CD4-positive, alpha-beta memory T cell (primary cell): ENCODE measurements at regions not wholly inside any gene's neighbourhood (a gene's known extent, or its start where the extent isn't known, plus 50 kb on each side); places are given as distances from the start of the nearest gene placed in this dataset.

Experiments
- CTCF ChIA-PET: fragments of 350-600 bp; sonication (Branson Sonifier 250); formaldehyde crosslinking; loops from one replicate; lab custom pipeline; 2021; ENCODE audit warnings: inconsistent platforms; ENCODE audit not compliant: partially characterized antibody; lab: Charles Lee
- POLR2A ChIA-PET: fragments of 350-600 bp; sonication (Branson Sonifier 250); formaldehyde crosslinking; loops from one replicate; lab custom pipeline; 2021; ENCODE audit not compliant: partially characterized antibody; lab: Charles Lee
- DNase-seq, 5 donors: peaks; one replicate each; pipeline versions ENCODE4 v3.0.0 to v3.0.0-alpha.2; 2020 to 2022; ENCODE audit warnings: mixed read lengths in 1 of 5
- H3K27ac ChIP-seq: one replicate; pipeline ENCODE4 v1.7.0; 2013; ENCODE audit warnings: low read depth, low read length
- H3K27me3 ChIP-seq: 2 replicates; pipeline ENCODE4 v1.7.0; 2013; ENCODE audit warnings: mild to moderate bottlenecking, low read length, moderate library complexity; ENCODE audit not compliant: insufficient read depth
- H3K36me3 ChIP-seq: 2 replicates; pipeline ENCODE4 v1.7.0; 2013; ENCODE audit warnings: mild to moderate bottlenecking, low read length, moderate library complexity; ENCODE audit not compliant: insufficient read depth
- H3K4me1 ChIP-seq: 2 replicates; pipeline ENCODE4 v1.7.0; 2013; ENCODE audit warnings: mild to moderate bottlenecking, low read length, moderate library complexity; ENCODE audit not compliant: insufficient read depth
- H3K4me3 ChIP-seq, 2 donors: one replicate each; pipeline ENCODE4 v1.7.0; 2013; ENCODE audit warnings: low read length in 2 of 2, mild to moderate bottlenecking in 1 of 2
- H3K9me3 ChIP-seq, 2 donors: one replicate each; pipeline ENCODE4 v1.7.0; 2013; ENCODE audit warnings: low read length in 2 of 2, control low read depth in 1 of 2; ENCODE audit not compliant: control insufficient read depth in 1 of 2
- H3K27ac Mint-ChIP-seq, 7 donors: one replicate each; pipeline ENCODE4 v1.8.0; 2020 to 2021; ENCODE audit warnings: mixed read lengths in 7 of 7, mild to moderate bottlenecking in 6 of 7, inconsistent platforms in 3 of 7, moderate library complexity in 3 of 7
- H3K27me3 Mint-ChIP-seq, 2 donors: one replicate each; pipeline ENCODE4 v1.8.0; 2020 to 2021; ENCODE audit warnings: mixed read lengths in 2 of 2
- H3K36me3 Mint-ChIP-seq, 2 donors: one replicate each; pipeline ENCODE4 v1.8.0; 2020 to 2021; ENCODE audit warnings: mixed read lengths in 2 of 2, inconsistent platforms in 1 of 2, mild to moderate bottlenecking in 1 of 2
- H3K4me1 Mint-ChIP-seq, 4 donors: one replicate each; pipeline ENCODE4 v1.8.0; 2020 to 2021; ENCODE audit warnings: mixed read lengths in 4 of 4, mild to moderate bottlenecking in 1 of 4
- H3K4me3 Mint-ChIP-seq, 8 donors: one replicate each; pipeline ENCODE4 v1.8.0; 2020 to 2021; ENCODE audit warnings: mixed read lengths in 8 of 8, mild to moderate bottlenecking in 7 of 8, moderate library complexity in 6 of 8, inconsistent platforms in 3 of 8
- H3K9me3 Mint-ChIP-seq, 8 donors: one replicate each; pipeline ENCODE4 v1.8.0; 2020 to 2021; ENCODE audit warnings: mixed read lengths in 8 of 8, mild to moderate bottlenecking in 5 of 8, inconsistent platforms in 3 of 8, moderate library complexity in 1 of 8
- intact Hi-C: fragments of 100-400 bp; cut with micrococcal nuclease; formaldehyde crosslinking; loops from one replicate; pipeline ENCODE4 v1.15.1; 2023

DNA sequence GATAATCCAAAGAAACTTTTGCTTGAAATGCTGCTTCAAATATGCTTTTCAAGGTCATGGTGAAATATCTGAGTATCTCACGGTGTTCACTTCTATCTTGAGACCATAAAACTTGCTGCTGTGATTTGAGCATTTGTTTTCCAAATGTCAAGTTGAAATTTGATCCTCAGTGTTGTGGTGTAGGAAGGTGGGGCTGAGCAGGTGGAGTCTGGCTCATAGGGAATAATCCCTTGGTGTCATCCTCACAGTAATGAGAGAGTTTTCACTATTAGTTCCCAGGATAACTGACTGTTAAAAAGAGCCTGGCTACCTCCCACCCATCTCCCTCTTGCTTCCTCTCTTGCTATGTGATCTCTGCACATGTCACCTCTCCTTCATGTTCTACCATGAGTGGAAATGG is 858.0 kb upstream of the SLITRK5 start:
- CTCF ChIA-PET, result no interaction called here
- intact Hi-C loops, result no loop called here
- Mint-ChIP-seq H3K4me3 (no peak overlapping the region), H3K9me3 (peaks cover 0 to 5% (median 0%) of the 10 kb centered on the region in 8 donors), H3K27ac (no peak overlapping the region), H3K27me3 (no peaks in the 10 kb centered on the region), H3K36me3 (no peaks in the 10 kb centered on the region), H3K4me1 (no peaks in the 10 kb centered on the region)
- H3K9me3 ChIP-seq, result no peaks in the 10 kb centered on the region
- no peak overlapping the region for H3K27ac ChIP-seq
- no peak for DNase-seq
- no peaks in the 10 kb centered on the region for H3K4me1 ChIP-seq
- POLR2A ChIA-PET, result no interaction called here
- H3K36me3 ChIP-seq, result no peaks in the 10 kb centered on the region
- no peak overlapping the region for H3K4me3 ChIP-seq
- no peaks in the 10 kb centered on the region for H3K27me3 ChIP-seq

DNA sequence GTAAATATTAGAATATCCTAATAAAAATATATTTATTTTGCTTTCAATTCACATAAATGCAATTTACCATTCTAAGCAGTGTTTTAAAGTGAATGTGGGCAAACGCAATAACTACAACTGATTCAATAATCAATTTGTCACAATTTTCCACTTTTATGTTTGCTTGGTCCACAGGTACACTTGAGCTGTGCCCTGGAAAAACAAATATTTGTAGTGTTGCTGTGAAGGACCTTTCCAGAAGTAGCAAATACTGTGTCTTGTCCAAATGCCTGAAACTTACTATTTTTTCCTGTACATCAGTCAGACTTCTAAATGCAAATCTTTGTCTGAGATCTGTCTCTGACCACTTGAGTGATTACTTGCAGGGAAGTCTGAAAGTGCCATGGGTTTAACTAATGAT is 845.8 kb upstream of the SLITRK5 start:
- DNase-seq, result no peak
- H3K4me1 Mint-ChIP-seq, result no peaks in the 10 kb centered on the region
- H3K9me3 Mint-ChIP-seq, result peaks cover 0 to 13% (median 9%) of the 10 kb centered on the region in 8 donors
- H3K27ac Mint-ChIP-seq, result no peak overlapping the region
- CTCF ChIA-PET, result no interaction called here
- intact Hi-C loops, result no loop called here
- POLR2A ChIA-PET, result no interaction called here
- Histone ChIP-seq H3K4me1 (no peaks in the 10 kb centered on the region), H3K27me3 (no peaks in the 10 kb centered on the region), H3K4me3 (no peak overlapping the region), H3K27ac (no peak overlapping the region), H3K36me3 (no peaks in the 10 kb centered on the region), H3K9me3 (no peaks in the 10 kb centered on the region)
- no peaks in the 10 kb centered on the region for H3K36me3 Mint-ChIP-seq
- H3K27me3 Mint-ChIP-seq, result no peaks in the 10 kb centered on the region
- H3K4me3 Mint-ChIP-seq, result no peak overlapping the region

DNA sequence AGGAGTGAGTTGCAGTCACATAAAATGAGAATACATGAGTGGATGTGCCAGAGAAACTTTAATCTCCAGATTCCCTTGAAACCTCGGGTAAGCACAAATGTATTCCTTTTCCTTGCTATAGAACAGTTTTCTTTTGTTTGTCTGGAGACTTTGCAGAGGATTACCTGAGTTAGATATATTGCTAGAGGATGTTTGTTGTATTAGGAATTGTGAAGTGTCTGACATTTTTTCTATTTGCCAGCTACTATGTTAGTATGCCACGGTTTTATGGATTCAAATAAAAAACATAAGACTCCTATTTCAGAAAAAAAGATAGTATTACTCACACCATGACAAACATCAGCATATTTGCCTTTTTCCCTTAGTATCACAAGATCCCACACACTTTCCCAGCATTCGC is 844.9 kb upstream of the SLITRK5 start:
- no peak overlapping the region for H3K4me3 Mint-ChIP-seq
- H3K27me3 Mint-ChIP-seq, result no peaks in the 10 kb centered on the region
- intact Hi-C loops, result no loop called here
- no peaks in the 10 kb centered on the region for H3K36me3 ChIP-seq
- DNase-seq, result no peak
- ChIA-PET CTCF (no interaction called here), POLR2A (no interaction called here)
- H3K27me3 ChIP-seq, result no peaks in the 10 kb centered on the region
- no peaks in the 10 kb centered on the region for H3K36me3 Mint-ChIP-seq
- no peak overlapping the region for H3K27ac ChIP-seq
- no peaks in the 10 kb centered on the region for H3K4me1 Mint-ChIP-seq
- H3K4me1 ChIP-seq, result no peaks in the 10 kb centered on the region
- peaks cover 0 to 13% (median 5%) of the 10 kb centered on the region in 8 donors for H3K9me3 Mint-ChIP-seq
- H3K9me3 ChIP-seq, result no peaks in the 10 kb centered on the region
- no peak overlapping the region for H3K27ac Mint-ChIP-seq
- no peak overlapping the region for H3K4me3 ChIP-seq

DNA sequence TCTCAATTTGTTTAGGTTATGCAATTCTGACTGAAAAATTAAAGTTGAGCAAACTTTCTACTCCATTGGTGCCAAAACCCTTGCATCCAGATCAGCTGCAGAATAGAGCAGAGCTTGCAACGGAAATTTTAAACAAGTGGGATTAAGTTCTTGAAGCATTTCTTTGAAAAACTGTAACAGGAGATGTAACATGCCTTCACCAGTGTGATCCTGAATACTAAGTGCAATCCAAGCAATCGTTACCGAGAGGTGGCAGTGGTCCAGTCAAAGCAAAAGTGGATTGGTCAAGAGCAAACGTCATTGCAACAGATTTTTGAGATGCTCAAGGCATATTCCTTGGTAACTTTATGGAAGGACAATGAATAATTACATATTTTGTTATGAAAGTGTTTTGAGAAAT is 841.1 kb upstream of the SLITRK5 start:
- no peak for DNase-seq
- H3K27ac Mint-ChIP-seq, result no peak overlapping the region
- no peak overlapping the region for H3K27ac ChIP-seq
- H3K36me3 ChIP-seq, result no peaks in the 10 kb centered on the region
- intact Hi-C loops, result no loop called here
- no peaks in the 10 kb centered on the region for H3K9me3 ChIP-seq
- no peaks in the 10 kb centered on the region for H3K36me3 Mint-ChIP-seq
- no peaks in the 10 kb centered on the region for H3K4me1 Mint-ChIP-seq
- no peaks in the 10 kb centered on the region for H3K27me3 ChIP-seq
- ChIA-PET CTCF (no interaction called here), POLR2A (no interaction called here)
- H3K4me3 ChIP-seq, result no peak overlapping the region
- H3K4me3 Mint-ChIP-seq, result no peak overlapping the region
- no peaks in the 10 kb centered on the region for H3K27me3 Mint-ChIP-seq
- H3K9me3 Mint-ChIP-seq, result peaks cover 0 to 11% (median 8%) of the 10 kb centered on the region in 8 donors
- no peaks in the 10 kb centered on the region for H3K4me1 ChIP-seq

DNA sequence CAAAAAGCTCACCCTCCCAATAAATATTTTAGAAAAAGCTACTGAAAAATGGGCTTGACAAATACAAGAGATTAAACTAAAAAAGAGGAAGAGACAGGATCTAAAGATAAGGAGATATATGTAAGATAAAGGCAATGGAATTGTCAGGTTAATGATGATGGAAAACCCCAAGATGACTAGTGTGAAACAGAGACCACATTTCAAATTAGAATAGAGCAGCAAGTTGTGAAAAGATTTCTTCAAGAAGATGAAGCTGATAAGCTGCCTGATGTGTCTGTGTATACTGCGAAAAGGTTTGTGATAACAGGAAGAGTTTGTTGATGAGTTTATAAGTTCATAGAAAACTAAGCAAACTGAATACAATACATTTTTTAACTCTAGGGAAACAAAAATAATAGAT is 840.1 kb upstream of the SLITRK5 start:
- Histone ChIP-seq H3K4me1 (no peaks in the 10 kb centered on the region), H3K36me3 (no peaks in the 10 kb centered on the region), H3K27ac (no peak overlapping the region), H3K9me3 (no peaks in the 10 kb centered on the region), H3K4me3 (no peak overlapping the region), H3K27me3 (no peaks in the 10 kb centered on the region)
- H3K4me1 Mint-ChIP-seq, result no peaks in the 10 kb centered on the region
- no peak overlapping the region for H3K27ac Mint-ChIP-seq
- DNase-seq, result no peak
- POLR2A ChIA-PET, result no interaction called here
- H3K36me3 Mint-ChIP-seq, result no peaks in the 10 kb centered on the region
- CTCF ChIA-PET, result no interaction called here
- H3K27me3 Mint-ChIP-seq, result no peaks in the 10 kb centered on the region
- intact Hi-C loops, result no loop called here
- no peak overlapping the region for H3K4me3 Mint-ChIP-seq
- peaks cover 3 to 18% (median 9%) of the 10 kb centered on the region in 8 donors for H3K9me3 Mint-ChIP-seq

DNA sequence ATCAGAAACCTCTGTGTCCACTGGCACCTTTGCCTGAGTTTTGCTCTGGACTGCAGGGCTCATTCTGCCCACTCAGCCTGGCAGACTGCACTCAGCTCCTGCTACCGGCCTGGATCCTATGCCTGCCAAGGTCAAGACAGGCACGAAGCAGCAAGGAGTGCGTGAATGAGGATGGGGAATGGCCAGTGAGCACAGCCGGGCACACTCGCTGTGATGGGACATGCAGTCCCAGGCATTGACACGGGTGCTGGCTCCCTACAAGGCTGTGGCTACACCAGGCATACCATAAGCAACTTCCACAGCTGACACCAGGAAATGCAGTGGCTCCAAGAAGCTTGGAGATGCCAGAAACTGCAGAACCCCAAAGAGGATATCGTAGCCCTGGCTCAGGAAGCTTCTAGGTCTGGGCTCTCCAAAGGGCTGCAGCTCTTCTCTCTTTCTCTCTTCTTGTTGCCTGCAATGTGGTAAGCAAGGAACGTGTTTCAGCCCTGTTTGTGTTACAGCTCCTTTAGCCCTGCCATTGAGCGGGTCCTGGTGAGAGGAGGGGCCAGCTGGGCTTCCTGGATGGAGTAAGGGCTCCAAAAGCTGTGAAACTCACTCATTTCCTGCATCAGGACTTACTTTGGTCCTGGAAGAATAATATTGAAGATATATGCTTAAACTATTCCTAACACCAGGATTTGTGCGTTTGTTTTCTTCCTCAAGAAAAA is 832.6 kb upstream of the SLITRK5 start:
- Mint-ChIP-seq H3K27me3 (no peaks in the 10 kb centered on the region), H3K4me3 (no peak overlapping the region), H3K27ac (no peak overlapping the region), H3K36me3 (peaks cover 0 to 3% of the 10 kb centered on the region in 2 donors), H3K9me3 (peaks cover 5 to 37% (median 17%) of the 10 kb centered on the region in 8 donors), H3K4me1 (no peaks in the 10 kb centered on the region)
- DNase-seq, result no peak
- Histone ChIP-seq H3K36me3 (no peaks in the 10 kb centered on the region), H3K4me1 (no peaks in the 10 kb centered on the region), H3K27ac (no peak overlapping the region), H3K9me3 (peaks cover 0 to 5% of the 10 kb centered on the region in 2 donors), H3K27me3 (no peaks in the 10 kb centered on the region), H3K4me3 (no peak overlapping the region)
- ChIA-PET POLR2A (no interaction called here), CTCF (no interaction called here)
- intact Hi-C loops, result no loop called here

DNA sequence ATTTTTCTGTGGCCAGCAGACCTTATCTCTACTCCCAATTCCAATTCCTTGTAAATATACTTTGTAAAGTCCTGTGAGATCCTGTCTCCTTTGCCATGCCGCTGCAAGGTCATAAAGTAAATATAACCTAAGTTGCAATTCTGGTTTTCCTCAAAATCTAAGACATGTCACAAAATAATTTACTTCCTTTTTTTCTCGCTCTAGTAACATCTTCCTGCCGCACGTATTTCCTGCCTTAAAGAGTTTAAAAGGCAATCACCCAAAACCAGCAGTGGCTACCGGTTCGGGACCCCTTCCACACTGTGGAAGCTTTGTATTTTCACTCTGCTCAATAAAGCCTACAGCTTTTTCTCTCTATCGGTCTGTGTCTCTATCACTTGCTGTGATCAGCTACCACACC is 832.0 kb upstream of the SLITRK5 start:
- Mint-ChIP-seq H3K4me3 (no peak overlapping the region), H3K4me1 (no peaks in the 10 kb centered on the region), H3K27ac (no peak overlapping the region), H3K36me3 (peaks cover 0 to 3% of the 10 kb centered on the region in 2 donors), H3K27me3 (no peaks in the 10 kb centered on the region), H3K9me3 (peaks cover 3 to 37% (median 16%) of the 10 kb centered on the region in 8 donors)
- Histone ChIP-seq H3K4me3 (no peak overlapping the region), H3K36me3 (no peaks in the 10 kb centered on the region), H3K4me1 (no peaks in the 10 kb centered on the region), H3K9me3 (peaks cover 0 to 5% of the 10 kb centered on the region in 2 donors), H3K27me3 (no peaks in the 10 kb centered on the region), H3K27ac (no peak overlapping the region)
- CTCF ChIA-PET, result no interaction called here
- DNase-seq, result no peak
- intact Hi-C loops, result no loop called here
- POLR2A ChIA-PET, result no interaction called here
